IPS-18a (cell line): ENCODE measurements at regions not wholly inside any gene's neighbourhood (a gene's known extent, or its start where the extent isn't known, plus 50 kb on each side); places are given as distances from the start of the nearest gene placed in this dataset.
"Not testable (repeated sequence)": the region's sequence is repeated elsewhere in the genome, so short reads cannot be mapped to it uniquely, and the experiment has no call there.

Experiments
- H3K27ac ChIP-seq: one replicate; pipeline ENCODE4 v1.5.1; 2013; ENCODE audit warnings: low read length
- H3K27me3 ChIP-seq: one replicate; pipeline ENCODE4 v1.6.1; 2013; ENCODE audit warnings: mild to moderate bottlenecking, low read length; ENCODE audit not compliant: control insufficient read depth, insufficient read depth
- H3K36me3 ChIP-seq: one replicate; pipeline ENCODE4 v1.6.1; 2013; ENCODE audit warnings: low read depth, low read length; ENCODE audit not compliant: control insufficient read depth
- H3K4me1 ChIP-seq: one replicate; pipeline ENCODE4 v1.6.1; 2013; ENCODE audit warnings: low read depth, low read length; ENCODE audit not compliant: control insufficient read depth
- H3K4me3 ChIP-seq: one replicate; pipeline ENCODE4 v1.5.1; 2013; ENCODE audit warnings: low read length
- H3K9ac ChIP-seq: one replicate; pipeline ENCODE4 v1.6.1; 2013; ENCODE audit warnings: mild to moderate bottlenecking, low read length, moderate library complexity
- H3K9me3 ChIP-seq: one replicate; pipeline ENCODE4 v1.6.1; 2013; ENCODE audit warnings: low read depth, low read length; ENCODE audit not compliant: control insufficient read depth

GRCh38 chr18:65998971-65999700 is 248.3 kb downstream of the CDH7 start:
- not testable (repeated sequence) for H3K36me3 ChIP-seq, H3K9ac ChIP-seq, H3K27me3 ChIP-seq, H3K27ac ChIP-seq, H3K9me3 ChIP-seq, H3K4me3 ChIP-seq, H3K4me1 ChIP-seq

- Histone ChIP-seq H3K27ac (no peak overlapping the region), H3K4me1 (no peaks in the 10 kb centered on the region), H3K4me3 (no peak overlapping the region)
These were observed 244.4 kb downstream of the CDH7 start for GRCh38 chr18:65995206-65995605.

GRCh38 chr18:65994302-65994701 is 243.5 kb downstream of the CDH7 start:
- no peak overlapping the region for H3K27ac ChIP-seq
- no peaks in the 10 kb centered on the region for H3K9me3 ChIP-seq
- no peaks in the 10 kb centered on the region for H3K27me3 ChIP-seq
- no peaks in the 10 kb centered on the region for H3K4me1 ChIP-seq
- H3K9ac ChIP-seq: no peak overlapping the region
- no peaks in the 10 kb centered on the region for H3K36me3 ChIP-seq
- H3K4me3 ChIP-seq: no peak overlapping the region

More at GRCh38 chr18:65995206-65995605, 244.4 kb downstream of the CDH7 start:
- H3K36me3 ChIP-seq: no peaks in the 10 kb centered on the region
- no peaks in the 10 kb centered on the region for H3K9me3 ChIP-seq
- no peak overlapping the region for H3K9ac ChIP-seq
- no peaks in the 10 kb centered on the region for H3K27me3 ChIP-seq

GRCh38 chr18:65990944-65991708 is 240.3 kb downstream of the CDH7 start:
- H3K4me3 ChIP-seq: no peak overlapping the region
- H3K4me1 ChIP-seq: peaks cover 14% of the 10 kb centered on the region

DNA sequence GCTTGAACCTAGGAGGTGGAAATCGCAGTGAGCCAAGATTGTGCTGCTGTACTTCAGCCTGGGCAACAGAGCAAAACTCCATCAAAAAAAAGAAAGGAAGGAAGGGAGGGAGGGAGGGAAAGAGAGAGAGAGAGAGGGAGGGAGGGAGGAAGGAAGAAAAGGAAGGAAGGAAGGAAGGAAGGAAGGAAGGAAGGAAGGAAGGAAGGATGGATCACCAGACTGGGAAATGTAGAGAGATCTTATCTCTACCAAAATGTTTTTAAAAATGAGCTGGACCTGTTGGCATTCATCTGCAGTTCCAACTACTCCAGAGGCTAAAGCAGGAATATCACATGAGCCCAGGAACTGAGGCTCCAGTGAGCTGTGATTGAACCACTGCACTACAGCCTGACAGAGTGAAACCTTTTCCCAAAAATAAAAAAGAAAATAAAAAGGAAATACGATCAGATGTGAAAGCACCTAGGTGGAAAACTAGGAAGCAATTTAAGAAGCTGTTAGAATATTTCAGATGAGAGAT is 239.4 kb downstream of the CDH7 start:
- peaks cover 14% of the 10 kb centered on the region for H3K4me1 ChIP-seq
- no peak overlapping the region for H3K4me3 ChIP-seq
- no peaks in the 10 kb centered on the region for H3K27me3 ChIP-seq
- no peaks in the 10 kb centered on the region for H3K36me3 ChIP-seq
- no peaks in the 10 kb centered on the region for H3K9me3 ChIP-seq
- no peak overlapping the region for H3K27ac ChIP-seq
- no peak overlapping the region for H3K9ac ChIP-seq

More at GRCh38 chr18:65990944-65991708, 240.3 kb downstream of the CDH7 start:
- Histone ChIP-seq H3K27me3 (no peaks in the 10 kb centered on the region), H3K36me3 (no peaks in the 10 kb centered on the region), H3K27ac (no peak overlapping the region), H3K9ac (no peak overlapping the region), H3K9me3 (no peaks in the 10 kb centered on the region)

GRCh38 chr18:65988972-65989371 is 238.2 kb downstream of the CDH7 start:
- no peaks in the 10 kb centered on the region for H3K36me3 ChIP-seq
- H3K27ac ChIP-seq: no peak overlapping the region
- no peak overlapping the region for H3K4me3 ChIP-seq
- no peaks in the 10 kb centered on the region for H3K9me3 ChIP-seq
- no peak overlapping the region for H3K9ac ChIP-seq
- no peaks in the 10 kb centered on the region for H3K27me3 ChIP-seq
- H3K4me1 ChIP-seq: peaks cover 14% of the 10 kb centered on the region

- Histone ChIP-seq H3K9ac (no peak overlapping the region), H3K27ac (no peak overlapping the region), H3K4me3 (no peak overlapping the region), H3K27me3 (no peaks in the 10 kb centered on the region), H3K36me3 (no peaks in the 10 kb centered on the region), H3K9me3 (no peaks in the 10 kb centered on the region), H3K4me1 (peaks cover 14% of the 10 kb centered on the region)
These were observed 237.6 kb downstream of the CDH7 start for GRCh38 chr18:65988386-65988785.

DNA sequence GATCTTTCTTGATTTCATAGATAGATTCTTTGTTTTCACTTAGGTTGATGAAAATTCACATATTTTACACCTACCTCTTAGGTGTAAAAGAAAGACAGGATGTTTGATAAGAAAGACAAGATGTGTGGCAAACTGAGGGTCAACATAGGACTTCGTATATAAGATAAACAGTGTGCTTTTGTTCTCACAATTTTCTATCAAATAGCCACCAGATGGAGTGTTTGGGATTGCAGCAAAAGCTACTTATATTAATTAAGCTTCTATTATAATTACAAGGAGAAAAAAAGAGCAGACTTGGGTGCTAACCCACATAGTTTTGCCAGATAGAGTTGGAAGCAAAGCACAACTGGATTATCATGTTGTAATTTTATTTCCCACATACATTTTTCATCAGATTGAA is 232.9 kb downstream of the CDH7 start:
- peaks cover 4% of the 10 kb centered on the region for H3K9me3 ChIP-seq
- no peak overlapping the region for H3K27ac ChIP-seq
- no peak overlapping the region for H3K9ac ChIP-seq
- H3K27me3 ChIP-seq: no peaks in the 10 kb centered on the region
- H3K4me1 ChIP-seq: peaks cover 8% of the 10 kb centered on the region
- H3K4me3 ChIP-seq: no peak overlapping the region
- H3K36me3 ChIP-seq: no peaks in the 10 kb centered on the region

DNA sequence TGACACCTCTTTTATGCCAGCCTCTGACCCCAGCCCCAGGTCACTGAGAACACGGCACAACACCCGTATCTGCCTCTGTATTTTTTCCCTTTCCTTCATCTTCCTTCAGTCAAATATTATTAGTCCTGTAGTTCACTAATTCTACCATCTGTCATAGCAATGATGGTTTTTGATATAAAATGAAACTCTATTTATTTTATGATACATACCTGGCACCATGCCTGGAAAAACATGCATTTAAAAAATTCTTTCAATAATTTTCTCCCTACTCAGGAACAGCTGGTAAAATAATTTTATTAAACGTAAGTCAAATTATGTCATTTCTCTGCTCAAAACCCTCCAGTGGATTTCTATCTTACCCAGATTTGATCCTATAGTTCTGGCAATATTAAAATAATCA is 224.7 kb downstream of the CDH7 start:
- H3K27me3 ChIP-seq: no peaks in the 10 kb centered on the region
- no peaks in the 10 kb centered on the region for H3K9me3 ChIP-seq
- H3K36me3 ChIP-seq: no peaks in the 10 kb centered on the region
- no peak overlapping the region for H3K4me3 ChIP-seq
- no peak overlapping the region for H3K9ac ChIP-seq
- no peaks in the 10 kb centered on the region for H3K4me1 ChIP-seq
- H3K27ac ChIP-seq: no peak overlapping the region

DNA sequence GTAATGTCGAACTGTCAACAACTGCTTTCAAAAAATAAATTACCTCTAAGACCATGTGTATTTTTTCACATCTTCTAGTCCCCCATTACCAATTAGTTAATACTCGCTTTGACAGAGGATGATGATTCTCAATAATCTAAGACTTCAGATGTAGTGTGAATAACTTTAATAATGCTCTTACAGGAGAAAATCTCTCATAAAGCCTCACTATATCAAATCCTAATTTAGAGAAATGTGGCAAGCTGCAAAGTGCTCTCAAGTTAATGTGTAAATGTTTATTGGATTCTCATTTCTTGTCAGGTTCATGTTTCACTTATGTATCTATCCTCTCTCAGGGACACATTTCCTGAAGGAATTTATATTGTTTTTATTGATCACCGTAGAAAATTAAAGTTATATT is 223.9 kb downstream of the CDH7 start:
- no peak overlapping the region for H3K27ac ChIP-seq
- H3K9ac ChIP-seq: no peak overlapping the region
- H3K4me3 ChIP-seq: no peak overlapping the region
- no peaks in the 10 kb centered on the region for H3K27me3 ChIP-seq
- H3K9me3 ChIP-seq: no peaks in the 10 kb centered on the region
- no peaks in the 10 kb centered on the region for H3K36me3 ChIP-seq
- H3K4me1 ChIP-seq: no peaks in the 10 kb centered on the region

DNA sequence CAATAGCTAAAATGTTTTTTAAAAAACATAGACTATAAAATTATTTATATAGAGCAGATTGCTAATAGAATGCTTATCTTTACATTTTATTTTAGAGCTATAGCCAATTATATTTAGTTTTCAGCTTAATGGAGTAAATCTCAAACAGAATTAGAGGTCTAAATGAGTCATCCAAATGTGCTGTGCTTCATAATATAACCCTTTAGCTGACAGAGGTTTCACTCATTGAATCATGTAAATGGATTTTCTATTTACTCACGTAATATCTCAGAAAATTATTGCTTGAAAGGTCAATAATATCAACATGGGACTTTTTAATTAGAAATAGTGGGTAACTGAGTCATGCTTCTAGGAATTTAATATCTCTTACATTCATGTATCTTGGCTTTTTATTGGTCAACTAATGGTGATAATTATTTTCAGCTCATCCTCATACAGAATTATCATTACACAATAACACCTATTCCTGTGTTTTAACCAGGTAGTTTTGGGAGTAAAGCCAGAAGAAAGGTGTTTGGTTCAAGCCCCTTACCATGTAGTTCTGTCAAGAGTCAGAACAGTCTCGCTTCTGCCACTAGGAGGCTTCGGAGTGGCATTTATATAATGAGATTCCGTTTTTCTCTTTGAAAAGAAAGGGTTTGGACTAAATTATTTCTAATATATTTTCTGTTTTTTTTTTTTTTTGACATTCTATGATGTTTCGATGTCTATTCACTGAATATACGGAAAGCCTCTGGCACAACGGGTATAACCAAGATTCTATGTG is 217.6 kb downstream of the CDH7 start:
- no peak overlapping the region for H3K27ac ChIP-seq
- H3K4me1 ChIP-seq: no peaks in the 10 kb centered on the region
- H3K9ac ChIP-seq: no peak overlapping the region
- no peaks in the 10 kb centered on the region for H3K36me3 ChIP-seq
- H3K4me3 ChIP-seq: no peak overlapping the region
- H3K9me3 ChIP-seq: no peaks in the 10 kb centered on the region
- no peaks in the 10 kb centered on the region for H3K27me3 ChIP-seq
